Fibroblast of peridontal ligament (primary cell): ENCODE measurements at regions not wholly inside any gene's neighbourhood (a gene's known extent, or its start where the extent isn't known, plus 50 kb on each side); places are given as distances from the start of the nearest gene placed in this dataset.
A peak's percentile ranks its signal among the peaks of the same experiment; 100 is the strongest.

ENCODE experiments used
- DNase-seq: peaks from one replicate; pipeline ENCODE4 v3.0.0-alpha.2; 2010; ENCODE audit errors: extremely low read depth

GRCh38 chr12:65764325-65764724 is 60.0 kb upstream of the HMGA2 start:
- no peak for DNase-seq

- DNase-seq: peak; percentile 63
These were observed 58.9 kb upstream of the HMGA2 start for GRCh38 chr12:65765436-65765813.

GRCh38 chr12:65769880-65770279 is 54.4 kb upstream of the HMGA2 start:
- no peak for DNase-seq
